Testis (tissue), 2 donors: ENCODE measurements at regions not wholly inside any gene's neighbourhood (a gene's known extent, or its start where the extent isn't known, plus 50 kb on each side); places are given as distances from the start of the nearest gene placed in this dataset.

Experiments
- DNase-seq: peaks from one replicate; pipeline ENCODE4 v3.0.0-alpha.2; 2019
- H3K27ac ChIP-seq, 2 donors: fragments of 200-600 bp; sonication (generic); one replicate each; pipeline ENCODE4 v1.5.1; 2019
- H3K27me3 ChIP-seq: fragments of 200-600 bp; sonication (generic); one replicate; pipeline ENCODE4 v1.5.1; 2019
- H3K36me3 ChIP-seq: fragments of 200-600 bp; sonication (generic); one replicate; pipeline ENCODE4 v1.5.1; 2017; ENCODE audit warnings: low read depth; ENCODE audit errors: missing control alignments
- H3K4me1 ChIP-seq: fragments of 200-600 bp; sonication (generic); one replicate; pipeline ENCODE4 v1.5.1; 2019
- H3K4me3 ChIP-seq, 2 donors: fragments of 200-600 bp; sonication (generic); one replicate each; pipeline ENCODE4 v1.5.1; 2017 to 2019
- H3K9me3 ChIP-seq: fragments of 200-600 bp; sonication (generic); one replicate; pipeline ENCODE4 v1.5.1; 2017
- CTCF ChIP-seq, 3 experiments: fragments of 450-650 bp in 2 of 3; fragments of 200-600 bp in 1 of 3; sonication (generic) in 1 of 3; IDR thresholded peaks; one replicate each; pipeline ENCODE4 v1.5.1; 2016 to 2019; ENCODE audit warnings: antibody characterized with exemption in 3 of 3, mild to moderate bottlenecking in 2 of 3, moderate library complexity in 1 of 3
- POLR2A ChIP-seq: fragments of 450-650 bp; IDR thresholded peaks from one replicate; pipeline ENCODE4 v1.6.1; 2017; ENCODE audit warnings: antibody characterized with exemption, mild to moderate bottlenecking, moderate library complexity
- WGBS, 2 donors: methylation state at CpG; one replicate each; pipeline ENCODE4 v1.1.5; 2018; 5-methylcytosine and 5-hydroxymethylcytosine counted together
- intact Hi-C: fragments of 100-400 bp; cut with DNase I; formaldehyde crosslinking; loops from one replicate; pipeline ENCODE4 v1.15.1; 2023; ENCODE audit warnings: low total_unique reads

DNA sequence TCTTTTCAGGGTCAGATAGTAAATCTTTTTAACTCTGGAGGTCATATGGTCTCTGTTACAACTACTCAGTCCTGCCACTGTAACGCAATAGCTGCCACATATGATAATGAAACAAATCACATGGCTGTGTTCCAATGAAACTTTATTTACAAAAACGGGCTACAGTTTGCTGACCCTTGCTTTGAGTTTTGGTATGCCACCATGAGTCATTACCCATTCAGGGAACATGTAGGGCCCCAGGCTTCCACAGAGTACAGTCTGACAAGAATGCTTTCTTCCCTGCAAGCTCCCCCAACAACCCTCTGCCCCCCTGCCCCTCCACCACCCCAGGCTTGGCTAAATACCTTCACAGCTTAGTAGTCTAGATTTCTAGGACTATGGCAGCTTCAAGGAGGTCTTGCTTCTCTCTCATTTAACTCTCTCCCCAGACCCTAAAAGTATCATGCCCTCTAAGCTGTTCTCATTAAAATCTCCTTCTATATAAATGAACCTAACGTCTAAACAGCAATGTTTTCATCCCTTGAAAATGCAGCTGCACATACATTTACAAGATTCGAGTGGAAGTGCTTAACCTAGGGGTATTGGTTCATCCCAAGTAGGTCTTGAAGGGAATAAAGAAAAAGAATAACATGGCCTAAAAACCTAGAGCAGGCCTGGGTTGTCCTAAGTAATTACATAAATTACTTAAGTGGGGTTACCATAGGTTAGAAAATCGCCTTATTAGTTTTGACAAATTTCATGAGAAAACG lies 117.8 kb upstream of the PRICKLE2 start:
- intact Hi-C loops, result no loop called here
- Histone ChIP-seq H3K27me3 (no peaks in the 10 kb centered on the region), H3K4me3 (no peak overlapping the region), H3K36me3 (no peaks in the 10 kb centered on the region), H3K27ac (no peak overlapping the region), H3K4me1 (peaks cover 31% of the 10 kb centered on the region), H3K9me3 (no peaks in the 10 kb centered on the region)
- WGBS, 2 donors, result 70 to 79% methylated on average over 6 of the region's 6 CpGs
- TF ChIP-seq POLR2A, result no peak
- TF ChIP-seq CTCF (IDR thresholded peaks at IDR 0.05), result no peak
- DNase-seq, result no peak

DNA sequence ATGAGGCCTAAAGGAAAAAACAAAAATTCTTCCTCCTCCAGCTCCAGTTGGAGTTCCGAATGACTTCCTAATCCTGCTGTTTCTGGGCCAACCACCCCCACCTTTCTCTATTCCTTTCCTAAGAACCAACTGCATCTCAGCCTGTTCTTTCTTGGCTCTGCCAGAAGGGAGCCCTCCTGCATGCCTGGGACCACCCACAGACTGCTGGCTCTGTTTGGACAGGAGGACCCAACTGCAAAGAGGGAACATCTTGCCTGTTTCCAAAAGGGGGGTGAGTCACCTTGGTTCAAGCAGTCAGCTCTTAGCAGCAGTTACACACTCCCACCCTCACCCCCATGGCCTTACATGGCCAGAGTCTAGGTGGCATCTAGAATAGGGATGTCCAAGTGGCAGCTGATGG lies 116.0 kb upstream of the PRICKLE2 start:
- Histone ChIP-seq H3K4me3 (no peak overlapping the region), H3K36me3 (no peaks in the 10 kb centered on the region), H3K27me3 (no peaks in the 10 kb centered on the region), H3K9me3 (no peaks in the 10 kb centered on the region), H3K27ac (peak overlapping the region; percentile 37 to 42), H3K4me1 (peaks cover 31% of the 10 kb centered on the region)
- 48 to 67% methylated on average over 1 of the region's 1 CpG for WGBS, 2 donors
- TF ChIP-seq POLR2A, result no peak
- no peak for TF ChIP-seq CTCF (IDR thresholded peaks at IDR 0.05)
- peak; percentile 33 for DNase-seq
- intact Hi-C loops, result no loop called here

- H3K27ac ChIP-seq, result peak overlapping the region; percentile 37 to 42
- H3K4me3 ChIP-seq, result no peak overlapping the region
- no peaks in the 10 kb centered on the region for H3K27me3 ChIP-seq
These were observed 115.4 kb upstream of the PRICKLE2 start for GRCh38 chr3:64340641-64341101.

DNA sequence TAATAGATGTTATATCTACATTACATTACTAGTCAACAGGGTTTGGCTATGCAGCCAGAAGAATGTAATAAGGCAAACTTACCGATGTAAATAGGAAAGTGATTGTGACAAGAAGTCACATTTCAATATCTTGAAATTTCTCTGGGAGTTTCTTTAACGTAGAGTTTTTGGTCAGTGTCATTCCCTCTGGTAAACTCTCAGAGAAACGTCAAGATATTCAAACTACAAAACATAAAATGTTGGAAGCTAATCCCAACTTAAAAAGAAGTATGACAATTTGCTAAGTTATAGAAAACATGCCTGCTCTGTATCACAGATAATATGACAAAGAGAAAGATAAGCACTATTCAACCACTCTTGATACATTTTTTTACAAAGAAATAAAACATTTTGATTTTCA lies 111.2 kb upstream of the PRICKLE2 start:
- H3K36me3 ChIP-seq, result no peaks in the 10 kb centered on the region
- no peaks in the 10 kb centered on the region for H3K9me3 ChIP-seq
- H3K27me3 ChIP-seq, result no peaks in the 10 kb centered on the region
- no peak for DNase-seq
- no peak for TF ChIP-seq POLR2A
- no peak for TF ChIP-seq CTCF (IDR thresholded peaks at IDR 0.05)
- WGBS, 2 donors, result 78 to 82% methylated on average over 3 of the region's 3 CpGs
- H3K4me1 ChIP-seq, result peaks cover 7% of the 10 kb centered on the region
- intact Hi-C loops, result no loop called here
- no peak overlapping the region for H3K27ac ChIP-seq
- no peak overlapping the region for H3K4me3 ChIP-seq

More at GRCh38 chr3:64340641-64341101, 115.4 kb upstream of the PRICKLE2 start:
- intact Hi-C loops, result no loop called here
- 66 to 70% methylated on average over 11 of the region's 11 CpGs for WGBS, 2 donors
- no peaks in the 10 kb centered on the region for H3K9me3 ChIP-seq
- H3K4me1 ChIP-seq, result peaks cover 27% of the 10 kb centered on the region
- no peaks in the 10 kb centered on the region for H3K36me3 ChIP-seq
- TF ChIP-seq CTCF (IDR thresholded peaks at IDR 0.05) (no peak), POLR2A (no peak)
- DNase-seq, result no peak
